GM12878 (cell line): ENCODE measurements at regions not wholly inside any gene's neighbourhood (a gene's known extent, or its start where the extent isn't known, plus 50 kb on each side); places are given as distances from the start of the nearest gene placed in this dataset.
A peak's percentile ranks its signal among the peaks of the same experiment; 100 is the strongest.

Experiments used
- ATAC-seq: fragments of 200-7000 bp; cut with Tn5 transposase; 3 replicates; pipeline ENCODE4 v1.9.1; 2020; ENCODE audit warnings: mild to moderate bottlenecking, moderate library complexity
- BruUV-seq: library from RNA; stranded (reverse); fragments of 400-500 nt; replicated peaks from 2 replicates; lab custom pipeline; 2021; lab: Mats Ljungman, UMichigan
- CTCF ChIA-PET: fragments of 300-600 bp; sonication (Branson Sonifier 250); formaldehyde crosslinking; extraction: SDS; loops from one replicate; lab custom pipeline; 2021; ENCODE audit warnings: inconsistent platforms; lab: Yijun Ruan, JAX
- POLR2A ChIA-PET: fragments of 350-600 bp; formaldehyde crosslinking; extraction: SDS; loops from one replicate; lab custom pipeline; 2021; ENCODE audit warnings: inconsistent platforms; lab: Charles Lee
- RAD21 ChIA-PET: fragments of 300-600 bp; sonication (Branson Sonifier 250); formaldehyde crosslinking; loops from one replicate; lab custom pipeline; 2023; ENCODE audit warnings: antibody characterized with exemption; ENCODE audit not compliant: unreplicated experiment; lab: Charles Lee
- SMC1A ChIA-PET: fragments of 300-600 bp; sonication (Branson Sonifier 250); formaldehyde crosslinking; loops from one replicate; lab custom pipeline; 2023; ENCODE audit not compliant: unreplicated experiment, uncharacterized antibody; lab: Charles Lee
- DNase-seq: peaks from one replicate; pipeline ENCODE4 v3.0.0-alpha.2; 2011; ENCODE audit warnings: low read depth, low spot score
- FAIRE-seq: peaks from 3 replicates; lab custom pipeline; 2011; peaks lifted over from hg19 to GRCh38; lab: Jason Lieb, UNC
- H2AFZ ChIP-seq: 2 replicates; pipeline ENCODE4 v1.6.0; 2011; ENCODE audit warnings: low read depth, low read length, control low read depth; ENCODE audit not compliant: control insufficient read depth
- H3K27ac ChIP-seq: 2 replicates; pipeline ENCODE4 v1.5.1; 2011; ENCODE audit warnings: control low read depth; ENCODE audit not compliant: control insufficient read depth, insufficient read depth
- H3K27me3 ChIP-seq, 2 experiments: replicated peaks in 1 of 2; 2 replicates each; pipeline versions ENCODE4 v1.6.0 to v1.6.1; 2011; ENCODE audit warnings: low read length in 1 of 2; ENCODE audit not compliant: control insufficient read depth in 2 of 2, insufficient read depth in 2 of 2
- H3K36me3 ChIP-seq, 2 experiments: 2 replicates each; pipeline ENCODE4 v1.5.1; 2011; ENCODE audit warnings: low read length in 1 of 2; ENCODE audit not compliant: control insufficient read depth in 2 of 2, insufficient read depth in 2 of 2
- H3K4me1 ChIP-seq: 2 replicates; pipeline ENCODE4 v1.6.1; 2011; ENCODE audit warnings: mild to moderate bottlenecking, low read length, moderate library complexity, mixed read lengths; ENCODE audit not compliant: control insufficient read depth, insufficient read depth
- H3K4me2 ChIP-seq: 2 replicates; pipeline ENCODE4 v1.6.0; 2011; ENCODE audit warnings: control low read depth; ENCODE audit not compliant: control insufficient read depth, insufficient read depth
- H3K4me3 ChIP-seq: fragments of 200-600 bp; sonication (generic); 2 replicates; pipeline ENCODE4 v1.5.1; 2016
- H3K79me2 ChIP-seq: 2 replicates; pipeline ENCODE4 v1.6.0; 2011; ENCODE audit warnings: low read length; ENCODE audit not compliant: control insufficient read depth, insufficient read depth
- H3K9ac ChIP-seq: 2 replicates; pipeline ENCODE4 v1.8.0; 2011; ENCODE audit warnings: low read length, control low read depth, mixed read lengths; ENCODE audit not compliant: control insufficient read depth, insufficient read depth
- H3K9me3 ChIP-seq: replicated peaks from 3 replicates; pipeline ENCODE4 v1.5.1; 2011; ENCODE audit warnings: mild to moderate bottlenecking, low read length; ENCODE audit not compliant: control insufficient read depth, insufficient read depth
- H4K20me1 ChIP-seq: 2 replicates; pipeline ENCODE4 v1.6.0; 2011; ENCODE audit not compliant: control insufficient read depth, insufficient read depth
- ASH2L ChIP-seq: fragments of 300-600, 200-600 bp; sonication (generic); IDR thresholded peaks from 2 replicates; pipeline ENCODE4 v1.6.1; 2017; ENCODE audit warnings: low read depth, mild to moderate bottlenecking, borderline replicate concordance
- BHLHE40 ChIP-seq, 2 experiments: fragments of 450-650 bp in 1 of 2; IDR thresholded peaks; 2 replicates each; pipeline ENCODE4 v1.6.1; 2011 to 2017; ENCODE audit warnings: low read depth in 2 of 2, borderline replicate concordance in 1 of 2, improper control_type of control experiment in 1 of 2, low read length in 1 of 2, mild to moderate bottlenecking in 1 of 2
- ETV6 ChIP-seq, 2 experiments: fragments of 450-650 bp in 1 of 2; IDR thresholded peaks in 1 of 2; conservative IDR thresholded peaks in 1 of 2; 2 replicates each; pipeline ENCODE4 v1.6.1; 2014; ENCODE audit warnings: antibody characterized with exemption in 1 of 2, borderline replicate concordance in 1 of 2, low read depth in 1 of 2, mild to moderate bottlenecking in 1 of 2, moderate library complexity in 1 of 2
- FOXM1 ChIP-seq: IDR thresholded peaks from 2 replicates; pipeline ENCODE4 v1.6.1; 2012; ENCODE audit warnings: low read depth, mild to moderate bottlenecking, inconsistent platforms, low read length, moderate library complexity
- MEF2A ChIP-seq: IDR thresholded peaks from 2 replicates; pipeline ENCODE4 v1.6.1; 2011; ENCODE audit warnings: low read depth, mild to moderate bottlenecking, low read length, moderate library complexity; ENCODE audit not compliant: insufficient read depth
- POU2F2 ChIP-seq: IDR thresholded peaks from 3 replicates; pipeline ENCODE4 v1.6.1; 2011; ENCODE audit warnings: low read depth, mild to moderate bottlenecking, low read length, borderline replicate concordance
- ZBED1 ChIP-seq: IDR thresholded peaks from 2 replicates; pipeline ENCODE4 v1.6.1; 2016; ENCODE audit warnings: borderline replicate concordance
- WGBS: methylation state at CpG from one replicate; pipeline ENCODE4 v1.1.6; 2016; ENCODE audit warnings: low lambda C conversion rate; ENCODE audit not compliant: insufficient replicate concordance, insufficient coverage; ENCODE audit errors: missing lambda C conversion rate; 5-methylcytosine and 5-hydroxymethylcytosine counted together
- in situ Hi-C: fragments of 300-500 bp; cut with MboI; formaldehyde crosslinking; loops from 9 replicates; pipeline ENCODE4 v1.14.3; 2018; ENCODE audit warnings: mixed read lengths
- intact Hi-C: fragments of 100-400 bp; cut with micrococcal nuclease; formaldehyde crosslinking; loops from one replicate; pipeline ENCODE4 v1.14.2; 2022; ENCODE audit not compliant: unreplicated experiment
- TF ChIP-seq, protein P1 (sequence below): fragments of 450-650 bp; formaldehyde crosslinking; IDR thresholded peaks from 2 replicates; pipeline ENCODE4 v1.4.0; 2022; ENCODE audit warnings: mild to moderate bottlenecking, moderate library complexity
- TF ChIP-seq, protein P2 (sequence below): fragments of 150-350 bp; IDR thresholded peaks from 2 replicates; pipeline ENCODE4 v1.6.1; 2016; ENCODE audit warnings: low read depth, low read length

GRCh38 chr10:62460393-62460792 is 86.2 kb downstream of the ZNF365 start (continued):
- TF ChIP-seq, protein P1, sequence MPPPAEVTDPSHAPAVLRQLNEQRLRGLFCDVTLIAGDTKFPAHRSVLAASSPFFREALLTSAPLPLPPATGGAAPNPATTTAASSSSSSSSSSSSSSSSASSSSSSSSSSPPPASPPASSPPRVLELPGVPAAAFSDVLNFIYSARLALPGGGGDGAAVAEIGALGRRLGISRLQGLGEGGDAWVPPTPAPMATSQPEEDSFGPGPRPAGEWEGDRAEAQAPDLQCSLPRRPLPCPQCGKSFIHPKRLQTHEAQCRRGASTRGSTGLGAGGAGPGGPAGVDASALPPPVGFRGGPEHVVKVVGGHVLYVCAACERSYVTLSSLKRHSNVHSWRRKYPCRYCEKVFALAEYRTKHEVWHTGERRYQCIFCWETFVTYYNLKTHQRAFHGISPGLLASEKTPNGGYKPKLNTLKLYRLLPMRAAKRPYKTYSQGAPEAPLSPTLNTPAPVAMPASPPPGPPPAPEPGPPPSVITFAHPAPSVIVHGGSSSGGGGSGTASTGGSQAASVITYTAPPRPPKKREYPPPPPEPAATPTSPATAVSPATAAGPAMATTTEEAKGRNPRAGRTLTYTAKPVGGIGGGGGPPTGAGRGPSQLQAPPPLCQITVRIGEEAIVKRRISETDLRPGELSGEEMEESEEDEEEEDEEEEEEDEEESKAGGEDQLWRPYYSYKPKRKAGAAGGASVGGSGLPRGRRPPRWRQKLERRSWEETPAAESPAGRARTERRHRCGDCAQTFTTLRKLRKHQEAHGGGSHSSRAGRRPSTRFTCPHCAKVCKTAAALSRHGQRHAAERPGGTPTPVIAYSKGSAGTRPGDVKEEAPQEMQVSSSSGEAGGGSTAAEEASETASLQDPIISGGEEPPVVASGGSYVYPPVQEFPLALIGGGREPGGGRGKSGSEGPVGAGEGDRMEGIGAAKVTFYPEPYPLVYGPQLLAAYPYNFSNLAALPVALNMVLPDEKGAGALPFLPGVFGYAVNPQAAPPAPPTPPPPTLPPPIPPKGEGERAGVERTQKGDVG (CRISPR knock-in tag): no peak
- TF ChIP-seq MEF2A: peak; percentile 98
- peak; percentile 54; the same call in 1 of the 2 replicates for TF ChIP-seq ZBED1
- peak; percentile 44 to 49; a peak in 1 of 4 replicates for TF ChIP-seq BHLHE40 (IDR thresholded peaks at IDR 0.05; ENCODE audit: borderline replicate concordance in 1 of 2, low read depth in 2 of 2, low read length in 1 of 2)

- ChIA-PET SMC1A (interaction anchor here (0.7 to 1.4 kb wide), 4 partner anchors 12 to 67 kb away, joined by 3 to 4 read pairs (median 4); no protein-coding TSS in a partner anchor), POLR2A (no interaction called here), CTCF (interaction anchor here (0.7 to 1.9 kb wide), 4 partner anchors 23 to 148 kb away, joined by 3 to 6 read pairs (median 4); no protein-coding TSS in a partner anchor), RAD21 (no interaction called here)
- no peaks in the 10 kb centered on the region for H3K79me2 ChIP-seq
- no peaks in the 10 kb centered on the region for H3K36me3 ChIP-seq
- H3K9ac ChIP-seq: no peak overlapping the region
- BruUV-seq: no TSS peak
- no peak for FAIRE-seq
- 50% methylated on average over 8 of the region's 8 CpGs for WGBS
- H2AFZ ChIP-seq: no peak overlapping the region
- H3K4me1 ChIP-seq: peaks cover 21% of the 10 kb centered on the region
- no peak overlapping the region for H3K27ac ChIP-seq
- 0 out of 4 replicates have a peak, but pooled peaks cover 0 to 2% of the 10 kb centered on the region in 2 experiments for H3K27me3 ChIP-seq
- H3K9me3 ChIP-seq: peaks cover 15% of the 10 kb centered on the region; the same call in 2 of the 3 replicates
- in situ Hi-C loops (no loop called here), intact Hi-C loops (no loop called here)
- H3K4me3 ChIP-seq: no peak overlapping the region
- no peaks in the 10 kb centered on the region for H4K20me1 ChIP-seq
- no peak for DNase-seq
- no peak for ATAC-seq
- no peak overlapping the region for H3K4me2 ChIP-seq
- TF ChIP-seq ASH2L: no peak
- TF ChIP-seq ETV6 (conservative IDR thresholded peaks at IDR 0.05 in 1 of 2, IDR thresholded peaks at IDR 0.05 in 1 of 2; ENCODE audit: borderline replicate concordance in 1 of 2, low read depth in 1 of 2): no peak
- TF ChIP-seq, protein P2, sequence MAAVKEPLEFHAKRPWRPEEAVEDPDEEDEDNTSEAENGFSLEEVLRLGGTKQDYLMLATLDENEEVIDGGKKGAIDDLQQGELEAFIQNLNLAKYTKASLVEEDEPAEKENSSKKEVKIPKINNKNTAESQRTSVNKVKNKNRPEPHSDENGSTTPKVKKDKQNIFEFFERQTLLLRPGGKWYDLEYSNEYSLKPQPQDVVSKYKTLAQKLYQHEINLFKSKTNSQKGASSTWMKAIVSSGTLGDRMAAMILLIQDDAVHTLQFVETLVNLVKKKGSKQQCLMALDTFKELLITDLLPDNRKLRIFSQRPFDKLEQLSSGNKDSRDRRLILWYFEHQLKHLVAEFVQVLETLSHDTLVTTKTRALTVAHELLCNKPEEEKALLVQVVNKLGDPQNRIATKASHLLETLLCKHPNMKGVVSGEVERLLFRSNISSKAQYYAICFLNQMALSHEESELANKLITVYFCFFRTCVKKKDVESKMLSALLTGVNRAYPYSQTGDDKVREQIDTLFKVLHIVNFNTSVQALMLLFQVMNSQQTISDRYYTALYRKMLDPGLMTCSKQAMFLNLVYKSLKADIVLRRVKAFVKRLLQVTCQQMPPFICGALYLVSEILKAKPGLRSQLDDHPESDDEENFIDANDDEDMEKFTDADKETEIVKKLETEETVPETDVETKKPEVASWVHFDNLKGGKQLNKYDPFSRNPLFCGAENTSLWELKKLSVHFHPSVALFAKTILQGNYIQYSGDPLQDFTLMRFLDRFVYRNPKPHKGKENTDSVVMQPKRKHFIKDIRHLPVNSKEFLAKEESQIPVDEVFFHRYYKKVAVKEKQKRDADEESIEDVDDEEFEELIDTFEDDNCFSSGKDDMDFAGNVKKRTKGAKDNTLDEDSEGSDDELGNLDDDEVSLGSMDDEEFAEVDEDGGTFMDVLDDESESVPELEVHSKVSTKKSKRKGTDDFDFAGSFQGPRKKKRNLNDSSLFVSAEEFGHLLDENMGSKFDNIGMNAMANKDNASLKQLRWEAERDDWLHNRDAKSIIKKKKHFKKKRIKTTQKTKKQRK: no peak
- TF ChIP-seq FOXM1: no peak
- TF ChIP-seq POU2F2: no peak
Observed at GRCh38 chr10:62461120-62461519, 87.0 kb downstream of the ZNF365 start.
